ENCODE measurements at regions not wholly inside any gene's neighbourhood (a gene's known extent, or its start where the extent isn't known, plus 50 kb on each side); places are given as distances from the start of the nearest gene placed in this dataset.

DNA sequence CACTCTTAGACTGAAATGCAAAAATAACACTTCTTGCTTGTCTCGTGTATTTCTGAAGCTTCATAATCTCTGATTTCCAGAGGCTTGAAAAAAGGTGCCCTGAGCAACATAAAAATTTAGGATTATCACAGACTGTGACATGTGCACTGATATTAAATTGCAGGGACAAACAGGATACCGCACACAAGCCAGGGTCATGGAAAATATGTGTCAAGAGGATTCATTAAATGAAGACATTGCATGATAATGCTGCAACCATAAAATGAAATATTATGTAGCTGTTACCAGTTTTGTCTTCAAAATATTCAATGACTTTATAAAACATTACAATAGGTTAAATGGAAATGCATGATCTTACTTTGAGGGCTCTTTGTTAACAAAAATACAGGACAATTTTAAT lies 328.0 kb downstream of the KCTD8 start:
- no peak for DNase-seq (ENCODE audit: low spot score)

DNA sequence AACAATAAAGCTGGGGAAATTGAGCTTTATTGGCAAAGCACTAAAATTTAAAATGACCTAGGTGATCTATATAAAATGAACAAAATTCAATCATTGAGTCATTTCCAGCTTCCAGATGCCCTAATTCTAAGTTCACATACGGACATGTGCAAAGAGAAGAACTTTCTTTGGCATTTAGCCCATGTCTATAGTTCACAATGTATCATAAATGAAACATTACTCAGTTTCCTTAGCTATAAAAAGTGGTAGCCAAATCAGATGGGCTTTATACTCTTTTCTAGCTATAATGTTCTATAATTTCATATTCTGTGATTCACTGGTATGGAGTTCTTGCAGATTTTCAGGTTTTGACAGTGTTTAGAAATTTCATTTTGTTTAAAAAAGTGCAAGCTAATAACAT lies 327.4 kb downstream of the KCTD8 start:
- no peak for DNase-seq (ENCODE audit: low spot score)

Data from ureter (tissue), 1 donor.